MCF 10A (cell line): ENCODE measurements at regions not wholly inside any gene's neighbourhood (a gene's known extent, or its start where the extent isn't known, plus 50 kb on each side); places are given as distances from the start of the nearest gene placed in this dataset.

Source experiments
- BruUV-seq: library from RNA; stranded (reverse); fragments of 400-500 nt; replicated peaks from 2 replicates; lab custom pipeline; 2021; lab: Mats Ljungman, UMichigan
- CTCF ChIA-PET: fragments of 300-600 bp; sonication (Branson Sonifier 250); formaldehyde crosslinking; extraction: SDS; loops from one replicate; lab custom pipeline; 2021; ENCODE audit warnings: antibody characterized with exemption, inconsistent platforms; lab: Yijun Ruan, JAX
- POLR2A ChIA-PET: fragments of 300-600, 350-650 bp; sonication (Branson Sonifier 250); formaldehyde crosslinking; extraction: SDS; loops from one replicate; lab custom pipeline; 2020; ENCODE audit warnings: antibody characterized with exemption, inconsistent platforms; lab: Yijun Ruan, JAX
- DNase-seq: peaks from one replicate; pipeline ENCODE4 v3.0.0-alpha.2; 2018; ENCODE audit not compliant: unreplicated experiment
- H3K27ac Mint-ChIP-seq: one replicate; pipeline ENCODE4 v1.8.0; 2022; ENCODE audit warnings: mild to moderate bottlenecking, low read depth, mixed read lengths; ENCODE audit not compliant: unreplicated experiment
- H3K27me3 Mint-ChIP-seq: one replicate; pipeline ENCODE4 v1.8.0; 2022; ENCODE audit warnings: mixed read lengths; ENCODE audit not compliant: insufficient read depth, unreplicated experiment
- H3K36me3 Mint-ChIP-seq: one replicate; pipeline ENCODE4 v1.8.0; 2022; ENCODE audit warnings: mild to moderate bottlenecking, moderate library complexity, mixed read lengths; ENCODE audit not compliant: insufficient read depth, unreplicated experiment
- H3K4me1 Mint-ChIP-seq: one replicate; pipeline ENCODE4 v1.8.0; 2022; ENCODE audit warnings: mixed read lengths; ENCODE audit not compliant: insufficient read depth, unreplicated experiment
- H3K4me3 Mint-ChIP-seq: one replicate; pipeline ENCODE4 v1.8.0; 2022; ENCODE audit warnings: mild to moderate bottlenecking, moderate library complexity, mixed read lengths; ENCODE audit not compliant: unreplicated experiment
- H3K9me3 Mint-ChIP-seq: one replicate; pipeline ENCODE4 v1.8.0; 2022; ENCODE audit warnings: mixed read lengths; ENCODE audit not compliant: unreplicated experiment
- intact Hi-C: fragments of 100-400 bp; cut with micrococcal nuclease; formaldehyde crosslinking; loops from 2 replicates; pipeline ENCODE4 v1.14.1; 2022
- TF ChIP-seq, protein P1 (sequence below): fragments of 200-600 bp; IDR thresholded peaks from one replicate; pipeline ENCODE4 v1.8.0; 2022; ENCODE audit warnings: antibody characterized with exemption, mild to moderate bottlenecking; ENCODE audit not compliant: unreplicated experiment

DNA sequence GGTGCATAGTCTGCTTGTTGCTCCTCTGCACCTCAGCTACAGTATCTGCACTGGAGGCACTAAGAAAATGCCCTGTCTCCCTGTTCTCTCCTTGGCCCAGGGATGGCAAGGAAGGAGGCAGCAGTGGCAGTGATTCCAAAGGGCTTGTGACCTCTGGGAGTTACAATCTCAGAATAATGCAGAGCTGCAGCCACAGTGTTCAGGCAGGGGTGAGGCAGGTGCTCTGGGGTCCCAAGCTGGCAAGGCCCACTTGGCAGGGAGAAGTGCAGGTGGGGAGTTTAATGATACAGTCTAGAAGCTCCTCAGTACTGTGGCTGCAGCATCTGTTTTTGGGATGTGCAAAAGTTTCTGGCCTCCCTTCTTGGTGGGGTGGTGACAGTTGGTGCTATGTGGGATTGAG lies 456.4 kb downstream of the CCSER2 start:
- DNase-seq: no peak
- BruUV-seq: no TSS peak
- intact Hi-C loops: no loop called here
- no peak overlapping the region for H3K4me3 Mint-ChIP-seq
- no peak overlapping the region for H3K27ac Mint-ChIP-seq
- no peaks in the 10 kb centered on the region for H3K9me3 Mint-ChIP-seq
- POLR2A ChIA-PET: no interaction called here
- peaks cover 15% of the 10 kb centered on the region for H3K27me3 Mint-ChIP-seq
- no peaks in the 10 kb centered on the region for H3K36me3 Mint-ChIP-seq
- H3K4me1 Mint-ChIP-seq: no peaks in the 10 kb centered on the region
- TF ChIP-seq, protein P1, sequence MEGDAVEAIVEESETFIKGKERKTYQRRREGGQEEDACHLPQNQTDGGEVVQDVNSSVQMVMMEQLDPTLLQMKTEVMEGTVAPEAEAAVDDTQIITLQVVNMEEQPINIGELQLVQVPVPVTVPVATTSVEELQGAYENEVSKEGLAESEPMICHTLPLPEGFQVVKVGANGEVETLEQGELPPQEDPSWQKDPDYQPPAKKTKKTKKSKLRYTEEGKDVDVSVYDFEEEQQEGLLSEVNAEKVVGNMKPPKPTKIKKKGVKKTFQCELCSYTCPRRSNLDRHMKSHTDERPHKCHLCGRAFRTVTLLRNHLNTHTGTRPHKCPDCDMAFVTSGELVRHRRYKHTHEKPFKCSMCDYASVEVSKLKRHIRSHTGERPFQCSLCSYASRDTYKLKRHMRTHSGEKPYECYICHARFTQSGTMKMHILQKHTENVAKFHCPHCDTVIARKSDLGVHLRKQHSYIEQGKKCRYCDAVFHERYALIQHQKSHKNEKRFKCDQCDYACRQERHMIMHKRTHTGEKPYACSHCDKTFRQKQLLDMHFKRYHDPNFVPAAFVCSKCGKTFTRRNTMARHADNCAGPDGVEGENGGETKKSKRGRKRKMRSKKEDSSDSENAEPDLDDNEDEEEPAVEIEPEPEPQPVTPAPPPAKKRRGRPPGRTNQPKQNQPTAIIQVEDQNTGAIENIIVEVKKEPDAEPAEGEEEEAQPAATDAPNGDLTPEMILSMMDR: no peak
- CTCF ChIA-PET: interaction anchor here (0.5 to 0.7 kb wide), 4 partner anchors 29 to 1593 kb away, joined by 3 read pairs; no protein-coding TSS in a partner anchor

DNA sequence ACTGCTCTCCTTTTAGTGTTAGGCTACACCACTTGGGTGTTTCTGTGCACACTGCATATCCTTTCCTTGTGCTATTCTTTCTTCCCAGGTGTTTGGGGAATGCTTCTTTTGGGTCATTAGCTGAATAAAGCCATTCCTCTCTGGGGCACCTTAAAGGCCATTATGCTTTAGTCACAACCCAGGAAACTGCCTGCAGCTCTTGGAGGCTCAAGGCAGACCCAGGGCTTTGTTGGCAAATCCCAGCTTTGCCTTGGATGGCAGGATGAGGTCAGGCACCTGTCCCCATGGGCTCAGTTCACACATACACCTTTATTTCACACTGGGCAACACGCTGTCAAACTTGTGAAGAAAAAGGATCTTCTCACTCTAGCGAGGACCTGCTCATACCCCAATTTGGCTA lies 460.6 kb downstream of the CCSER2 start:
- CTCF ChIA-PET: interaction anchor here (0.8 to 0.9 kb wide), 2 partner anchors 12 to 30 kb away, joined by 4 read pairs; no protein-coding TSS in a partner anchor
- Mint-ChIP-seq H3K9me3 (no peaks in the 10 kb centered on the region), H3K36me3 (no peaks in the 10 kb centered on the region), H3K4me3 (no peak overlapping the region), H3K27me3 (no peaks in the 10 kb centered on the region), H3K4me1 (no peaks in the 10 kb centered on the region), H3K27ac (no peak overlapping the region)
- no peak for DNase-seq
- POLR2A ChIA-PET: no interaction called here
- TF ChIP-seq, protein P1: no peak
- intact Hi-C loops: no loop called here
- BruUV-seq: no TSS peak

DNA sequence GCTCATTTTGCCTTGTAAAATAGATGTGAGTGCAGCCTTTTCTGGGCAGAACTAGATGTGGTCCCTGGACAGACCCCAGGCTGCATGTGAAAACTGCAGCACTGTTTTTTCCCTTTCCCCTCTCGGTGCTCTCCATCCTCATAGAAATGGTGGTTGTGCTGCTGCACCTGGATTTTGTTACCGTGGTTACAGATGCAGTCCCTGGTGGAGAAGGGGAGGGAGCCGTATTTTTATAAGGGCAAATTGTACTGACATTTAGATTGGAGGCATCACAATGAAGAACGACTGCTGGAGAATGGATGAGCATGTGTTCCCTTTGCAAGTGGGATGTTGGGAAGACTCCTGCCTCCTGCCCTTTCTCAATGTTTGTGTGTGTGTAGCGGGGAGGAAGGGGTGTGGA lies 469.9 kb downstream of the CCSER2 start:
- Mint-ChIP-seq H3K9me3 (no peaks in the 10 kb centered on the region), H3K4me1 (no peaks in the 10 kb centered on the region), H3K27me3 (peaks cover 14% of the 10 kb centered on the region), H3K27ac (no peak overlapping the region), H3K36me3 (no peaks in the 10 kb centered on the region), H3K4me3 (no peak overlapping the region)
- CTCF ChIA-PET: no interaction called here
- BruUV-seq: no TSS peak
- POLR2A ChIA-PET: no interaction called here
- no peak for DNase-seq
- intact Hi-C loops: no loop called here
- TF ChIP-seq, protein P1: no peak

DNA sequence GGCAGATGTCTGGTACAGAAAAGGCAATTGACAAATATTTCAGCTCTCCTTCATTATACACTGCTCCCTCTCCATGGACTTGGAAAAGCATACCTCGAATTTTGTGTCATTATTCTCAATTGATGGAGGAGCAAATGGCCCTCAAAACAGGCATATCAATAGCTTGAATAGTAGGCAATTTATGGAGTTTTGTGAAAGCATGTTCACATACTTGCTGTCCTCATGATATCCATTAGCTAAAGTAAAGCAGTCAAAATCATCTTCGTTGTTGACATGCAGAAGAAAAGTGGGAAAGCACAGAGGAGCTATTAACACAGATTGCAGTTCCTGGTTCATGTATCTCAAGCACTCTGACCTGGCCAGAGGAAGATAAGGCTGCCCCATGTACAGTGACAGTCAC lies 472.8 kb downstream of the CCSER2 start:
- Mint-ChIP-seq H3K36me3 (no peaks in the 10 kb centered on the region), H3K4me3 (no peak overlapping the region), H3K9me3 (no peaks in the 10 kb centered on the region), H3K27me3 (peaks cover 14% of the 10 kb centered on the region), H3K4me1 (no peaks in the 10 kb centered on the region), H3K27ac (no peak overlapping the region)
- no TSS peak for BruUV-seq
- CTCF ChIA-PET: interaction anchor here (0.6 to 0.8 kb wide), 2 partner anchors 12 to 18 kb away, joined by 3 to 4 read pairs; no protein-coding TSS in a partner anchor
- intact Hi-C loops: no loop called here
- no peak for DNase-seq
- TF ChIP-seq, protein P1: no peak
- POLR2A ChIA-PET: no interaction called here
